GM23338 (cell line): ENCODE measurements at regions not wholly inside any gene's neighbourhood (a gene's known extent, or its start where the extent isn't known, plus 50 kb on each side); places are given as distances from the start of the nearest gene placed in this dataset.

Experiments
- ATAC-seq: fragments of 200-7000 bp; cut with Tn5 transposase; 3 replicates; pipeline ENCODE4 v1.9.1; 2020
- DNase-seq: peaks from one replicate; pipeline ENCODE4 v3.0.0-alpha.2; 2015; ENCODE audit warnings: low spot score
- H2AFZ ChIP-seq: fragments of 200-600 bp; sonication (generic); 2 replicates; pipeline ENCODE4 v1.8.0; 2016; ENCODE audit warnings: antibody characterized with exemption, mild to moderate bottlenecking, moderate library complexity
- H3F3A ChIP-seq: fragments of 200-600 bp; sonication (generic); replicated peaks from 2 replicates; pipeline ENCODE4 v1.8.0; 2017; ENCODE audit warnings: antibody characterized with exemption, mixed run types, low read depth
- H3K27ac ChIP-seq: fragments of 200-600 bp; sonication (generic); 2 replicates; pipeline ENCODE4 v1.6.1; 2016; ENCODE audit warnings: low read depth
- H3K27me3 ChIP-seq: fragments of 200-600 bp; sonication (generic); 2 replicates; pipeline ENCODE4 v1.8.0; 2016; ENCODE audit warnings: mild to moderate bottlenecking, mixed run types, moderate library complexity; ENCODE audit not compliant: insufficient read depth
- H3K36me3 ChIP-seq: fragments of 200-600 bp; sonication (generic); 2 replicates; pipeline ENCODE4 v1.8.0; 2016; ENCODE audit warnings: mild to moderate bottlenecking; ENCODE audit not compliant: insufficient read depth
- H3K4me1 ChIP-seq: fragments of 200-600 bp; sonication (generic); 2 replicates; pipeline ENCODE4 v1.8.0; 2016; ENCODE audit warnings: mild to moderate bottlenecking, moderate library complexity; ENCODE audit not compliant: insufficient read depth
- H3K4me2 ChIP-seq: fragments of 200-600 bp; sonication (generic); 2 replicates; pipeline ENCODE4 v1.7.1; 2017; ENCODE audit warnings: mixed run types
- H3K4me3 ChIP-seq: fragments of 200-600 bp; sonication (generic); 2 replicates; pipeline ENCODE4 v1.6.1; 2016; ENCODE audit warnings: mixed run types
- H3K79me2 ChIP-seq: fragments of 200-600 bp; sonication (generic); replicated peaks from 2 replicates; pipeline ENCODE4 v1.8.0; 2017; ENCODE audit warnings: mild to moderate bottlenecking; ENCODE audit not compliant: insufficient read depth
- H3K9me2 ChIP-seq: fragments of 200-600 bp; sonication (generic); 2 replicates; pipeline ENCODE4 v1.8.0; 2017; ENCODE audit not compliant: insufficient read depth
- H4K20me1 ChIP-seq: fragments of 200-600 bp; sonication (generic); replicated peaks from 2 replicates; pipeline ENCODE4 v1.8.0; 2017; ENCODE audit warnings: mild to moderate bottlenecking; ENCODE audit not compliant: insufficient read depth
- H3K27ac Mint-ChIP-seq: 2 replicates; pipeline ENCODE4 v1.8.0; 2020; ENCODE audit warnings: inconsistent platforms, mild to moderate bottlenecking, moderate library complexity, mixed read lengths
- H3K27me3 Mint-ChIP-seq: 3 replicates; pipeline ENCODE4 v1.8.0; 2022; ENCODE audit warnings: low read depth, mild to moderate bottlenecking, moderate library complexity, mixed read lengths, inconsistent platforms; ENCODE audit not compliant: insufficient read depth, poor library complexity
- H3K36me3 Mint-ChIP-seq: 3 replicates; pipeline ENCODE4 v1.8.0; 2021; ENCODE audit warnings: low read depth, mild to moderate bottlenecking, inconsistent platforms, moderate library complexity, mixed read lengths
- H3K4me1 Mint-ChIP-seq: 3 replicates; pipeline ENCODE4 v1.8.0; 2020; ENCODE audit warnings: mild to moderate bottlenecking, inconsistent platforms, mixed read lengths
- H3K4me3 Mint-ChIP-seq: 3 replicates; pipeline ENCODE4 v1.8.0; 2021; ENCODE audit warnings: moderate library complexity, mild to moderate bottlenecking, inconsistent platforms, mixed read lengths
- H3K9me3 Mint-ChIP-seq: 3 replicates; pipeline ENCODE4 v1.8.0; 2020; ENCODE audit warnings: moderate library complexity, mild to moderate bottlenecking, inconsistent platforms, mixed read lengths
- CREB1 ChIP-seq: fragments of 250-450 bp; sonication (Bioruptor Pico); IDR thresholded peaks from 2 replicates; pipeline ENCODE4 v1.5.0; 2020; ENCODE audit warnings: low read depth, mild to moderate bottlenecking, moderate library complexity
- ETS1 ChIP-seq: IDR thresholded peaks from 2 replicates; pipeline ENCODE4 v1.6.1; 2016; ENCODE audit warnings: antibody characterized with exemption
- EZH2 ChIP-seq: fragments of 200-600 bp; sonication (generic); IDR thresholded peaks from one replicate; pipeline ENCODE4 v1.8.0; 2017; ENCODE audit warnings: antibody characterized with exemption, mild to moderate bottlenecking, low read depth; ENCODE audit not compliant: unreplicated experiment
- EZH2phosphoT487 ChIP-seq: fragments of 200-600 bp; sonication (generic); IDR thresholded peaks from one replicate; pipeline ENCODE4 v1.8.1; 2018; ENCODE audit warnings: antibody characterized with exemption; ENCODE audit not compliant: unreplicated experiment
- JUNB ChIP-seq: IDR thresholded peaks from one replicate; pipeline ENCODE4 v1.6.1; 2016; ENCODE audit warnings: antibody characterized with exemption; ENCODE audit not compliant: unreplicated experiment
- NANOG ChIP-seq: IDR thresholded peaks from 2 replicates; pipeline ENCODE4 v1.6.1; 2016; ENCODE audit warnings: antibody characterized with exemption, borderline replicate concordance
- POLR2AphosphoS5 ChIP-seq: IDR thresholded peaks from 2 replicates; pipeline ENCODE4 v1.6.1; 2016; ENCODE audit warnings: antibody characterized with exemption, low read depth
- STAT1 ChIP-seq: IDR thresholded peaks from one replicate; pipeline ENCODE4 v1.6.1; 2016; ENCODE audit warnings: antibody characterized with exemption; ENCODE audit not compliant: unreplicated experiment
- ZNF114 ChIP-seq: fragments of 250-450 bp; sonication (Bioruptor Pico); IDR thresholded peaks from 2 replicates; pipeline ENCODE4 v1.5.0; 2020; ENCODE audit warnings: mild to moderate bottlenecking, moderate library complexity
- ZNF331 ChIP-seq: fragments of 250-450 bp; sonication (Bioruptor Pico); IDR thresholded peaks from 2 replicates; pipeline ENCODE4 v1.5.0; 2020; ENCODE audit warnings: low read depth, mild to moderate bottlenecking, moderate library complexity
- TF ChIP-seq, protein P1 (sequence below): IDR thresholded peaks from one replicate; pipeline ENCODE4 v1.6.1; 2018; ENCODE audit warnings: antibody characterized with exemption; ENCODE audit not compliant: unreplicated experiment

DNA sequence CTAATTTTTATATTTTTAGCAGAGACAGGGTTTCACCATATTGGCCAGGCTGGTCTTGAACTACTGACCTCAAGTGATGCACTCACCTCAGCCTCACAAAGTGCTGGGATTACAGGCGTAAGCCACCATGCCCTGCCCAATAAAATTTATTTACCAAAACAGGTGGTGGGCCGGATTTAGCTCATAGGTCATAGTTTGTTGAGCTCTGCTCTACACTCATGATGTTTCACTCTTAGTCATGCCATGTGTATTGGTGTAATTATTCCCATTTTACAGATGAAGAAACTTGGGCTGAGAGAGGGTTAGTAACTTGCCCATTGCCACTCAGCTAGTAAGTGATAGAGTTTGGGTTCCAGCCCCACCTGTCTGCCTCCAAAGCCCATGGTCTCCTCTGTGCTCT is 93.1 kb upstream of the WWC1 start (continued):
- TF ChIP-seq CREB1 (no peak), EZH2 (no peak), JUNB (no peak), ZNF331 (no peak), ZNF114 (CRISPR knock-in tag) (no peak), POLR2AphosphoS5 (no peak), NANOG (no peak), STAT1 (no peak), ETS1 (no peak), EZH2phosphoT487 (no peak)
- TF ChIP-seq, protein P1, sequence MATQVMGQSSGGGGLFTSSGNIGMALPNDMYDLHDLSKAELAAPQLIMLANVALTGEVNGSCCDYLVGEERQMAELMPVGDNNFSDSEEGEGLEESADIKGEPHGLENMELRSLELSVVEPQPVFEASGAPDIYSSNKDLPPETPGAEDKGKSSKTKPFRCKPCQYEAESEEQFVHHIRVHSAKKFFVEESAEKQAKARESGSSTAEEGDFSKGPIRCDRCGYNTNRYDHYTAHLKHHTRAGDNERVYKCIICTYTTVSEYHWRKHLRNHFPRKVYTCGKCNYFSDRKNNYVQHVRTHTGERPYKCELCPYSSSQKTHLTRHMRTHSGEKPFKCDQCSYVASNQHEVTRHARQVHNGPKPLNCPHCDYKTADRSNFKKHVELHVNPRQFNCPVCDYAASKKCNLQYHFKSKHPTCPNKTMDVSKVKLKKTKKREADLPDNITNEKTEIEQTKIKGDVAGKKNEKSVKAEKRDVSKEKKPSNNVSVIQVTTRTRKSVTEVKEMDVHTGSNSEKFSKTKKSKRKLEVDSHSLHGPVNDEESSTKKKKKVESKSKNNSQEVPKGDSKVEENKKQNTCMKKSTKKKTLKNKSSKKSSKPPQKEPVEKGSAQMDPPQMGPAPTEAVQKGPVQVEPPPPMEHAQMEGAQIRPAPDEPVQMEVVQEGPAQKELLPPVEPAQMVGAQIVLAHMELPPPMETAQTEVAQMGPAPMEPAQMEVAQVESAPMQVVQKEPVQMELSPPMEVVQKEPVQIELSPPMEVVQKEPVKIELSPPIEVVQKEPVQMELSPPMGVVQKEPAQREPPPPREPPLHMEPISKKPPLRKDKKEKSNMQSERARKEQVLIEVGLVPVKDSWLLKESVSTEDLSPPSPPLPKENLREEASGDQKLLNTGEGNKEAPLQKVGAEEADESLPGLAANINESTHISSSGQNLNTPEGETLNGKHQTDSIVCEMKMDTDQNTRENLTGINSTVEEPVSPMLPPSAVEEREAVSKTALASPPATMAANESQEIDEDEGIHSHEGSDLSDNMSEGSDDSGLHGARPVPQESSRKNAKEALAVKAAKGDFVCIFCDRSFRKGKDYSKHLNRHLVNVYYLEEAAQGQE, result no peak

- TF ChIP-seq CREB1 (no peak), ETS1 (no peak), ZNF114 (CRISPR knock-in tag) (no peak), POLR2AphosphoS5 (no peak)
- TF ChIP-seq, protein P1, result no peak
- Histone ChIP-seq H3K9me2 (no peaks in the 10 kb centered on the region), H2AFZ (no peak overlapping the region), H3K79me2 (no peaks in the 10 kb centered on the region), H4K20me1 (no peaks in the 10 kb centered on the region), H3F3A (no peaks in the 10 kb centered on the region), H3K36me3 (no peaks in the 10 kb centered on the region), H3K4me1 (no peaks in the 10 kb centered on the region), H3K27ac (no peak overlapping the region), H3K4me3 (no peak overlapping the region), H3K4me2 (no peak overlapping the region), H3K27me3 (no peaks in the 10 kb centered on the region)
- Mint-ChIP-seq H3K9me3 (no peaks in the 10 kb centered on the region), H3K27me3 (peaks cover 2% of the 10 kb centered on the region), H3K36me3 (no peaks in the 10 kb centered on the region), H3K27ac (no peak overlapping the region), H3K4me1 (peaks cover 11% of the 10 kb centered on the region), H3K4me3 (no peak overlapping the region)
- ATAC-seq (no peak), DNase-seq (no peak)
Observed at GRCh38 chr5:168202996-168203395, 88.4 kb upstream of the WWC1 start.
